RPMI7951 (cell line): ENCODE measurements at regions not wholly inside any gene's neighbourhood (a gene's known extent, or its start where the extent isn't known, plus 50 kb on each side); places are given as distances from the start of the nearest gene placed in this dataset.

Source experiments
- DNase-seq: peaks from one replicate; pipeline ENCODE4 v3.0.0-alpha.2; 2012; ENCODE audit warnings: low read depth

GRCh38 chr16:86401126-86401525 is 109.2 kb upstream of the FOXF1 start:
- DNase-seq, result no peak

- no peak for DNase-seq
Measured at GRCh38 chr16:86403085-86403484, 107.2 kb upstream of the FOXF1 start.

- no peak for DNase-seq
Measured at GRCh38 chr16:86403541-86404163, 106.7 kb upstream of the FOXF1 start.

GRCh38 chr16:86404678-86405077 is 105.6 kb upstream of the FOXF1 start:
- DNase-seq, result no peak

- no peak for DNase-seq
Measured at GRCh38 chr16:86405319-86405718, 105.0 kb upstream of the FOXF1 start.

GRCh38 chr16:86406056-86406455 is 104.3 kb upstream of the FOXF1 start:
- DNase-seq, result no peak

GRCh38 chr16:86408685-86409084 is 101.6 kb upstream of the FOXF1 start:
- DNase-seq, result no peak

GRCh38 chr16:86410081-86410480 is 100.2 kb upstream of the FOXF1 start:
- no peak for DNase-seq

GRCh38 chr16:86410529-86410928 is 99.8 kb upstream of the FOXF1 start:
- DNase-seq, result no peak

GRCh38 chr16:86411897-86412296 is 98.4 kb upstream of the FOXF1 start:
- DNase-seq, result no peak

GRCh38 chr16:86414991-86415740 is 95.2 kb upstream of the FOXF1 start:
- DNase-seq, result no peak

- no peak for DNase-seq
Measured at GRCh38 chr16:86418981-86419380, 91.3 kb upstream of the FOXF1 start.

- no peak for DNase-seq
Measured at GRCh38 chr16:86419518-86419917, 90.8 kb upstream of the FOXF1 start.

- DNase-seq, result no peak
Measured at GRCh38 chr16:86421995-86422394, 88.3 kb upstream of the FOXF1 start.

- no peak for DNase-seq
Measured at GRCh38 chr16:86424398-86424797, 85.9 kb upstream of the FOXF1 start.

- DNase-seq, result no peak
Measured at GRCh38 chr16:86424985-86425384, 85.3 kb upstream of the FOXF1 start.

- no peak for DNase-seq
Measured at GRCh38 chr16:86426063-86426642, 84.2 kb upstream of the FOXF1 start.

GRCh38 chr16:86427433-86427851 is 82.9 kb upstream of the FOXF1 start:
- DNase-seq, result peak; percentile 57

GRCh38 chr16:86428729-86429517 is 81.4 kb upstream of the FOXF1 start:
- no peak for DNase-seq

GRCh38 chr16:86429663-86430062 is 80.7 kb upstream of the FOXF1 start:
- DNase-seq, result no peak

- no peak for DNase-seq
Measured at GRCh38 chr16:86430814-86431213, 79.5 kb upstream of the FOXF1 start.

- DNase-seq, result peak; percentile 46
Measured at GRCh38 chr16:86431540-86431939, 78.8 kb upstream of the FOXF1 start.
